IMR-90 (cell line): ENCODE measurements at regions not wholly inside any gene's neighbourhood (a gene's known extent, or its start where the extent isn't known, plus 50 kb on each side); places are given as distances from the start of the nearest gene placed in this dataset.

ENCODE experiments used
- ATAC-seq: fragments of 200-7000 bp; cut with Tn5 transposase; 2 replicates; pipeline ENCODE4 v1.9.1; 2020; ENCODE audit warnings: low read depth, mild to moderate bottlenecking, moderate library complexity
- BruUV-seq: library from RNA; stranded (reverse); fragments of 400-500 nt; replicated peaks from 2 replicates; lab custom pipeline; 2021; lab: Mats Ljungman, UMichigan
- CTCF ChIA-PET: fragments of 300-600 bp; formaldehyde crosslinking; extraction: SDS; loops from one replicate; lab custom pipeline; 2021; ENCODE audit warnings: antibody characterized with exemption; lab: Yijun Ruan, JAX
- POLR2A ChIA-PET: fragments of 300-600 bp; sonication (Branson Sonifier 250); formaldehyde crosslinking; loops from one replicate; lab custom pipeline; 2022; ENCODE audit warnings: antibody characterized with exemption; ENCODE audit not compliant: unreplicated experiment; lab: Charles Lee
- DNase-seq: peaks from one replicate; pipeline ENCODE4 v3.0.0; 2013
- H2AFZ ChIP-seq: replicated peaks from 2 replicates; pipeline ENCODE3; 2013; ENCODE audit warnings: low read length, mild to moderate bottlenecking; ENCODE audit not compliant: poor library complexity
- H2AK5ac ChIP-seq: 2 replicates; pipeline ENCODE4 v1.6.1; 2013; ENCODE audit warnings: low read depth, low read length, inconsistent platforms
- H2AK9ac ChIP-seq: replicated peaks from 2 replicates; pipeline ENCODE3; 2013; ENCODE audit warnings: mild to moderate bottlenecking, low read depth, low read length, moderate library complexity; ENCODE audit not compliant: poor library complexity
- H2BK120ac ChIP-seq: 2 replicates; pipeline ENCODE4 v1.6.1; 2013; ENCODE audit warnings: low read depth, low read length, inconsistent platforms
- H2BK15ac ChIP-seq: 3 replicates; pipeline ENCODE4 v1.6.1; 2013; ENCODE audit warnings: low read depth, low read length, inconsistent platforms
- H2BK20ac ChIP-seq: 2 replicates; pipeline ENCODE4 v1.6.1; 2013; ENCODE audit warnings: low read depth, mild to moderate bottlenecking, inconsistent platforms, low read length, moderate library complexity
- H2BK5ac ChIP-seq: 2 replicates; pipeline ENCODE4 v1.6.1; 2013; ENCODE audit warnings: mild to moderate bottlenecking, low read depth, low read length, inconsistent platforms; ENCODE audit not compliant: poor library complexity, severe bottlenecking
- H3K14ac ChIP-seq: replicated peaks from 2 replicates; pipeline ENCODE4 v1.6.1; 2013; ENCODE audit warnings: low read depth, low read length, inconsistent platforms
- H3K18ac ChIP-seq: 2 replicates; pipeline ENCODE4 v1.6.1; 2013; ENCODE audit warnings: low read depth, low read length, control low read depth
- H3K23ac ChIP-seq: 2 replicates; pipeline ENCODE4 v1.6.1; 2013; ENCODE audit warnings: low read depth, low read length, inconsistent platforms
- H3K27ac ChIP-seq: 2 replicates; pipeline ENCODE4 v1.5.1; 2013; ENCODE audit warnings: mild to moderate bottlenecking, control low read depth, low read length; ENCODE audit not compliant: insufficient read depth
- H3K27me3 ChIP-seq: 2 replicates; pipeline ENCODE4 v1.6.1; 2013; ENCODE audit warnings: low read length; ENCODE audit not compliant: control insufficient read depth, insufficient read depth
- H3K36me3 ChIP-seq: 2 replicates; pipeline ENCODE4 v1.6.1; 2013; ENCODE audit warnings: low read length, mixed read lengths; ENCODE audit not compliant: control insufficient read depth, insufficient read depth
- H3K4ac ChIP-seq: 2 replicates; pipeline ENCODE4 v1.6.1; 2013; ENCODE audit warnings: low read depth, low read length, inconsistent platforms
- H3K4me1 ChIP-seq: 2 replicates; pipeline ENCODE4 v1.6.1; 2013; ENCODE audit warnings: low read length, mixed read lengths; ENCODE audit not compliant: control insufficient read depth, insufficient read depth
- H3K4me2 ChIP-seq: 2 replicates; pipeline ENCODE4 v1.6.1; 2013; ENCODE audit warnings: low read depth, mild to moderate bottlenecking, control low read depth, low read length, moderate library complexity
- H3K4me3 ChIP-seq: 2 replicates; pipeline ENCODE4 v1.5.1; 2013; ENCODE audit warnings: low read depth, mild to moderate bottlenecking, control low read depth, low read length, moderate library complexity; ENCODE audit not compliant: insufficient read depth
- H3K56ac ChIP-seq: 2 replicates; pipeline ENCODE4 v1.6.1; 2013; ENCODE audit warnings: low read length, inconsistent platforms; ENCODE audit not compliant: insufficient read depth; ENCODE audit errors: extremely low read depth
- H3K79me1 ChIP-seq, 2 experiments: 2 replicates each; pipeline ENCODE4 v1.6.1; 2013; ENCODE audit warnings: low read length in 2 of 2, inconsistent platforms in 1 of 2, low read depth in 1 of 2
- H3K9ac ChIP-seq: 2 replicates; pipeline ENCODE4 v1.6.1; 2013; ENCODE audit warnings: low read depth, low read length, control low read depth
- H3K9me1 ChIP-seq: 2 replicates; pipeline ENCODE4 v1.6.1; 2013; ENCODE audit warnings: low read length, inconsistent platforms; ENCODE audit not compliant: insufficient read depth
- H3K9me3 ChIP-seq: 2 replicates; pipeline ENCODE4 v1.6.1; 2013; ENCODE audit warnings: low read length; ENCODE audit not compliant: control insufficient read depth, insufficient read depth
- H4K20me1 ChIP-seq: 2 replicates; pipeline ENCODE4 v1.6.1; 2013; ENCODE audit warnings: low read length, inconsistent platforms; ENCODE audit not compliant: insufficient read depth
- H4K5ac ChIP-seq: 2 replicates; pipeline ENCODE4 v1.6.1; 2013; ENCODE audit warnings: mild to moderate bottlenecking, low read depth, low read length, control low read depth
- H4K8ac ChIP-seq, 2 experiments: 2 replicates each; pipeline ENCODE4 v1.6.1; 2013; ENCODE audit warnings: low read depth in 2 of 2, low read length in 2 of 2, control low read depth in 1 of 2, inconsistent platforms in 1 of 2
- H4K91ac ChIP-seq: 2 replicates; pipeline ENCODE4 v1.6.1; 2013; ENCODE audit warnings: low read depth, low read length, inconsistent platforms; ENCODE audit not compliant: insufficient read depth
- MAFK ChIP-seq: IDR thresholded peaks from 2 replicates; pipeline ENCODE4 v1.6.1; 2012; ENCODE audit warnings: low read depth, low read length, improper control_type of control experiment
- NFE2L2 ChIP-seq: fragments of 150-350 bp; IDR thresholded peaks from 2 replicates; pipeline ENCODE4 v1.6.1; 2016; ENCODE audit warnings: low read depth, mild to moderate bottlenecking, low read length
- WGBS, 2 experiments: methylation state at CpG; one replicate each; pipeline versions ENCODE4 v1.1.5 to v1.1.7; 2013; ENCODE audit warnings: missing lambda C conversion rate in 2 of 2; ENCODE audit not compliant: insufficient read length in 1 of 2; ENCODE audit errors: extremely low coverage in 2 of 2; 5-methylcytosine and 5-hydroxymethylcytosine counted together
- dilution Hi-C: fragments of 300-500 bp; cut with HindIII; formaldehyde crosslinking; loops from one replicate; pipeline ENCODE4 v1.14.3; 2018; ENCODE audit warnings: low sequenced_read_pairs; ENCODE audit not compliant: unreplicated experiment
- in situ Hi-C: fragments of 300-500 bp; cut with MboI; formaldehyde crosslinking; loops from 3 replicates; pipeline ENCODE4 v1.14.3; 2019; ENCODE audit warnings: low sequenced_read_pairs, inconsistent platforms, mixed read lengths
- intact Hi-C: fragments of 100-400 bp; cut with micrococcal nuclease; formaldehyde crosslinking; loops from 2 replicates; pipeline ENCODE4 v1.10.0; 2022

- no peak for TF ChIP-seq NFE2L2
- peak; percentile 52; the same call in 1 of the 2 replicates for TF ChIP-seq MAFK
- ChIA-PET POLR2A (no interaction called here), CTCF (no interaction called here)
- Histone ChIP-seq H2BK120ac (no peak overlapping the region), H3K14ac (no peak overlapping the region), H3K4me1 (no peaks in the 10 kb centered on the region), H4K5ac (no peak overlapping the region), H3K9ac (no peak overlapping the region), H4K8ac (no peak overlapping the region), H2AK9ac (no peak overlapping the region), H3K18ac (no peak overlapping the region), H3K79me1 (no peaks in the 10 kb centered on the region), H3K4ac (no peak overlapping the region), H2AFZ (no peak overlapping the region), H2AK5ac (no peak overlapping the region), H3K27me3 (no peaks in the 10 kb centered on the region), H3K9me3 (no peaks in the 10 kb centered on the region; the same call in 1 of the 2 replicates), H2BK15ac (no peak overlapping the region), H3K56ac (no peak overlapping the region), H4K91ac (no peak overlapping the region), H3K9me1 (no peaks in the 10 kb centered on the region), H3K23ac (no peak overlapping the region), H3K27ac (no peak overlapping the region), H2BK5ac (no peak overlapping the region), H2BK20ac (no peak overlapping the region), H3K36me3 (no peaks in the 10 kb centered on the region), H4K20me1 (no peaks in the 10 kb centered on the region), H3K4me3 (no peak overlapping the region), H3K4me2 (no peak overlapping the region)
- DNase-seq = no peak
- no CpG with 5 or more reads among the region's 2 CpGs for WGBS, 2 experiments
- in situ Hi-C loops = no loop called here
- dilution Hi-C loops = no loop called here
- no peak for ATAC-seq
- no TSS peak for BruUV-seq
- intact Hi-C loops = no loop called here
These were observed 2157.1 kb downstream of the NCAM2 start for GRCh38 chr21:23155281-23155680.
